Suprapubic skin (tissue), 3 donors: ENCODE measurements at regions not wholly inside any gene's neighbourhood (a gene's known extent, or its start where the extent isn't known, plus 50 kb on each side); places are given as distances from the start of the nearest gene placed in this dataset.

Source experiments
- CTCF ChIP-seq, 2 donors: fragments of 200-600 bp in 1 of 2; fragments of 450-650 bp in 1 of 2; sonication (generic) in 1 of 2; IDR thresholded peaks; one replicate each; pipeline ENCODE4 v1.5.1; 2016 to 2019; ENCODE audit warnings: antibody characterized with exemption in 2 of 2, mild to moderate bottlenecking in 1 of 2, moderate library complexity in 1 of 2
- POLR2A ChIP-seq, 2 donors: fragments of 450-650 bp; IDR thresholded peaks; one replicate each; pipeline ENCODE4 v1.6.1; 2017; ENCODE audit warnings: antibody characterized with exemption in 2 of 2, mild to moderate bottlenecking in 2 of 2, moderate library complexity in 2 of 2

- TF ChIP-seq CTCF (IDR thresholded peaks at IDR 0.05) (no peak), POLR2A (IDR thresholded peaks at IDR 0.05) (no peak)
Measured at GRCh38 chr13:34207334-34207733, 389.4 kb downstream of the RFC3 start.
